ENCODE measurements at regions not wholly inside any gene's neighbourhood (a gene's known extent, or its start where the extent isn't known, plus 50 kb on each side); places are given as distances from the start of the nearest gene placed in this dataset.
"Not testable (repeated sequence)": the region's sequence is repeated elsewhere in the genome, so short reads cannot be mapped to it uniquely, and the experiment has no call there.

DNA sequence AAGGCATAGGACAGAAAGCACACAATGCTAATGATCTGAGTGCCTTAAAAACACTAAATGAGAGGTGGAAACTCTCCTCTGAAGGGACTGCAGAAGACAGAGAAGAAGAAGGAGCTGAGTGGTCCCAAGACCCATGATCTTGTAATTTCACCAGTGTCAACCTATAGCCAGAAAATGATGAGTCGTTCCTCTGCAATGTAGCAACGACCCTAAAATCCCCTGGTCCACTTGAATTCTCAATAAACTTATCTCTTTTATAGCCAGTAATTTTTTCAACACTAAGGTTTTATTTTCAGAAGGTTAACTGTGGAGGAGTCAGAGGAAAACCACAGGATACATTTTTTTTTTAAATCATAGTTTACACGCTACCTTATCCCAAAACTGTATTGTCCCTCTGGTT, 490.6 kb upstream of the MARCKS start:
- no peak for DNase-seq (ENCODE audit: low read depth)
- H3K4me3 ChIP-seq (ENCODE audit: low read depth, low read length), result no peak overlapping the region
- TF ChIP-seq, protein P1, sequence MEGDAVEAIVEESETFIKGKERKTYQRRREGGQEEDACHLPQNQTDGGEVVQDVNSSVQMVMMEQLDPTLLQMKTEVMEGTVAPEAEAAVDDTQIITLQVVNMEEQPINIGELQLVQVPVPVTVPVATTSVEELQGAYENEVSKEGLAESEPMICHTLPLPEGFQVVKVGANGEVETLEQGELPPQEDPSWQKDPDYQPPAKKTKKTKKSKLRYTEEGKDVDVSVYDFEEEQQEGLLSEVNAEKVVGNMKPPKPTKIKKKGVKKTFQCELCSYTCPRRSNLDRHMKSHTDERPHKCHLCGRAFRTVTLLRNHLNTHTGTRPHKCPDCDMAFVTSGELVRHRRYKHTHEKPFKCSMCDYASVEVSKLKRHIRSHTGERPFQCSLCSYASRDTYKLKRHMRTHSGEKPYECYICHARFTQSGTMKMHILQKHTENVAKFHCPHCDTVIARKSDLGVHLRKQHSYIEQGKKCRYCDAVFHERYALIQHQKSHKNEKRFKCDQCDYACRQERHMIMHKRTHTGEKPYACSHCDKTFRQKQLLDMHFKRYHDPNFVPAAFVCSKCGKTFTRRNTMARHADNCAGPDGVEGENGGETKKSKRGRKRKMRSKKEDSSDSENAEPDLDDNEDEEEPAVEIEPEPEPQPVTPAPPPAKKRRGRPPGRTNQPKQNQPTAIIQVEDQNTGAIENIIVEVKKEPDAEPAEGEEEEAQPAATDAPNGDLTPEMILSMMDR (IDR thresholded peaks at IDR 0.05; ENCODE audit: insufficient read depth, low read depth, low read length), result no peak

DNA sequence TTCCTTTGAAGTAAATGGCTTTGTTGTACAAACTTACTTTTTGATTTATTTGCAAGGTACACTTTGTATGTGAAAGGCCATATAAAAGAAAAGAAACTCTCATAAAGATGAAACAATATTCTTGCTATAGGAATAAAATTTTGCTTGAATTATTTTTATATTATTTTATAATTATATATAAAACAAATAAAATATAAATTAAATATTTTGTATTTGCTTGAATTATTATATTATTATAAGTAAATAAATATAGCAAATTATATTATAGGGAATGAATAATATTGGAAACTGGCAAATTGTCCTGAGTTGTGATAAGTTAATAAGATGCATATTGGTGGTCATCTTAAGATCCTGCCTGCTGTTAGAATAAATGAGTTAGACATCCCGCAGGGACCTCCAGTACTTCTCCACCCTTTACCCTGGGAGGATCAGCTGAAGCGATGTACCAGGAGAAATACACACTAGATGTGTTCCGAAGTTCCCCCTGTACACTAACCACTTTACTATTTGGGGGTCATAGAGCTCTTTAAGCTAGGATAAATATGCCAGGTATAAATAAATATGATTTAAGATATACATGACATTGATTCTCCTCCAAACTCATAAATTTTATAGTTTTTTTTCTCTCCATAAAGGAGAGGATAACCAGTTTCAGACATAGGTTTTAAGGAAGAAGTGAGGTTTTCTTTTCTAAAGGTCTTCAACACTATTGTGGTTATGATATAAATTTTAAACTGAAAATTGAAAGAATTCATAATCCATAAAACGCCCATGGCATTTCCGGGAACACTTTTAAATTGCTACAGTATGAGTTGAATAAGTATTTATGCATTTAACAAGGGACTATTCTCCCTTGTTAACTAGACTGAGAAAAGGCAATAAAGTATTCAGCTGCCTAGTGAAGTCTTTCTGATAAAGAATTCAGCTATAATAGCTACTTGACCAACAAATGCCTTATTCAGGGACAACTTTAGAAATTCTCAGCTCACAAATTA, 486.3 kb upstream of the MARCKS start:
- peak; percentile 37 for DNase-seq (ENCODE audit: low read depth)
- TF ChIP-seq, protein P1 (IDR thresholded peaks at IDR 0.05; ENCODE audit: insufficient read depth, low read depth, low read length), result no peak
- no peak overlapping the region for H3K4me3 ChIP-seq (ENCODE audit: low read depth, low read length)

DNA sequence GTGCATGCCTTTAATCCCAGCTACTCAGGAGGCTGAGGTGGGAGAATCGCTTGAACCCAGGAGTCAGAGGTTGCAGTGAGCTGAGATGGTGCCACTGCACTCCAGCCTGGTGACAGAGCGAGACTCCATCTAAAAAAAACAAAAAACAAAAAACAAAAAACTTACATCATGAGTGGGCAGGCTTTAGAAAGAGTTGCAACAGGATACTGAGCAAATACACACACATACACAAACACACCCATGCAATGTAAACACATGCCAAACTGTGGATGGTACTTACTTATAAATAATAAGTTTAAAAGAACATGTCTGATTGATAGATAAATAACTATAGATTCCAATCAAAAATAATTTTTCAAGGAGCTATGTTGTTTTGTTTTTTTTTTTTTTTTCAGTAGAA, 481.7 kb upstream of the MARCKS start:
- not testable (repeated sequence) for H3K4me3 ChIP-seq (ENCODE audit: low read depth, low read length); DNase-seq (ENCODE audit: low read depth)

DNA sequence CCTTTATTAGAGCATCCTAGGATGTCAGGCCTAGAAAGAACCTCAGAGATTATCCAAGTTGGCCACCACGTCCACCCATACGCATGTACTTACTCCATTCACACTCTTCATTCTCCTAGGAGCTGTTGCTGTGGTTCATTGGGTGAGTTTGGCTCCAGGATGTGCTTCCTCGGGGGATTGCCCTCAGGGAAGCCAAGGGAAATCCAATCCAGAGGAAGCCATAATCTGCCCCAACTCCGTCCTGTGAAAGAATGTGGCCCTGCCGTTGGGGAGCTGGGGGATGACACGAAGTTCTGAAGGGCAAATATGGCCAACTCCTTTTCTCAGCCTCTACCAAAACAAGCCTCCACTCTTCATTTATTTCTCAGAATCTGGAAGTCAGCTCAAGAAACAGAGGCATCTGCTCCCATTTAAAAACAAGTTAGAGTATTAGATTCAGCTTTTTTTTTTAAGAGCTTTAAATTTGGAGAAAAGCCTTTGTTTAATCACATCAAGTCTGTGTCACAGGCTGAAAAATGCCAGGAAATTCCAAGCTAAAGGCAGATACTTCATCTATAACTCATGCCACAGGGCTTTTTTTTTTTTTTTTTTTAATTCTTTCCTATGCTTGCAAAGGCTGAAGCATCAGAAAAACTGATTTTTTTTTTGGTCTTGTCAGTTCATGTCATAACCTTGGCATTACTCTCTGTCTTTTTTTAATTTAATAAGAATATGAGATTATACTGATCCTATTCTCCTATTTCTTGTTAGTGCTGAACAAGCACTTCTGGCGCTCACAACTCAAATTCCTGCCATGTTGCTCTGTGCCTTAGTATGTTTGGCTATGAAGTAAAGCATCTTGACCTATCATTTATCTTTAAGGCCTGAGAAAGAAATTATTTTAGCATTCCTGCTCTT, 480.9 kb upstream of the MARCKS start:
- TF ChIP-seq, protein P1 (IDR thresholded peaks at IDR 0.05; ENCODE audit: insufficient read depth, low read depth, low read length), result no peak
- no peak for DNase-seq (ENCODE audit: low read depth)
- no peak overlapping the region for H3K4me3 ChIP-seq (ENCODE audit: low read depth, low read length)

DNA sequence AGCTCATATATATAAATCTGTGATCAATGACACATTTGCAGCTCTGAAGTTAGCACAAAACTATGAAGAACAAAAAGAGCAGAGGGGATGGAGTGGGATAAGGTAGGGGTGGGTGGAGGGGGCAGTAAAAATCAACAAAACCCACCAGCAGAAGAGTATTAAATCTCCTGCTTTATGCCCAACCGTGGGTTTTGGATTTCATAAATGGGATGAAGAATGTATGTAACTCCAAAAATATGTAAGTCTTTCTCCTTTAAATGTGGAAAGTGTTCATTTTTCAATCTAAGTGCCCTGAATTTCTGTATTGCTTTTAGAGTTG, 480.3 kb upstream of the MARCKS start:
- DNase-seq (ENCODE audit: low read depth), result no peak
- TF ChIP-seq, protein P1 (IDR thresholded peaks at IDR 0.05; ENCODE audit: insufficient read depth, low read depth, low read length), result no peak
- no peak overlapping the region for H3K4me3 ChIP-seq (ENCODE audit: low read depth, low read length)

DNA sequence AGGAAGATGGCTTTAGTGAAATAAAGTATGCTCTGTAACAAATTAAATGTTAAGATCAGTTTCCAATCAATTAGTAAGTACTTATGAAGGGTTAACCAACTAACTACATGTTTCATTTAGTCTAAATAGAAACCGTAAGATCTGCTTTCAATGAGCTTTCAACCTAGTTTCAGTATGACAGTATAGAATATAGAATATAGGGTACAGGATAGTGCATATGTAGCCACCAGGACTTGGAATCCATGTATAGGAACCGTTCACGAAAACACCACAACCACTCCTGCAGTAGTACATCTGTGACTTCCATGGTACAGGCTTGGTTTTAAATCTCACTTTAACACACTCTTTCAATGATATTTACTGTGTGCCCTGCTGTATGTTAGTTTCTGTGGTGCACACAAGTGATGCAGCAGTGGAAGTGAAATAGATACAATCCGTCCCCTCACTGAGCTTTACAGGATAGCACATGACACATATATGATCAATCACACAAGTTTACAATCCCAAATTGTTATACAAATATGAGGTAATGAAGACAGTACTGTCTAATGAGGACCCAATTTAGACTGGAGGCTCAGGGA, 479.7 kb upstream of the MARCKS start:
- no peak overlapping the region for H3K4me3 ChIP-seq (ENCODE audit: low read depth, low read length)
- no peak for DNase-seq (ENCODE audit: low read depth)
- TF ChIP-seq, protein P1 (IDR thresholded peaks at IDR 0.05; ENCODE audit: insufficient read depth, low read depth, low read length), result no peak

DNA sequence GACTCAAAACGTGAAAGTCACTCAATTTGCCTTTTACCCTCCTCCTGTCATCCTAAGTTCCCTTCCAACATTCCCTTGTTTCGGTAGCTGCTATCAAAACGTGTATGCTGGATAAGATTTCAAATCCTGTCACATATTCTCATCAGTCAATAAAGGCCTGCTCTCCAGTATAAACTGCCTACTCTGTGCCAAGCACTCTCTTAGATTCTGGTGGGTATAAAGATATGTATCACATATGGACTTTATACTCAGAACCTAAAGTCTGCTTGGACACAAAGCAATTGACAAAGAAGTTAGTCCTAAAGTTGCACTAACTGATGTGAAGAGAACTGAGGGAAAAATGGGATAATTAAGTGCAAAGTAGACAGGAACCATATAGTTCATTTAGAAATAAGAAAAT, 476.6 kb upstream of the MARCKS start:
- DNase-seq (ENCODE audit: low read depth), result no peak
- TF ChIP-seq, protein P1 (IDR thresholded peaks at IDR 0.05; ENCODE audit: insufficient read depth, low read depth, low read length), result no peak

More for the DNA sequence above, 476.6 kb upstream of the MARCKS start:
- no peak overlapping the region for H3K4me3 ChIP-seq (ENCODE audit: low read depth, low read length)

Measured in fibroblast of villous mesenchyme (primary cell).